ENCODE measurements at regions not wholly inside any gene's neighbourhood (a gene's known extent, or its start where the extent isn't known, plus 50 kb on each side); places are given as distances from the start of the nearest gene placed in this dataset.

DNA sequence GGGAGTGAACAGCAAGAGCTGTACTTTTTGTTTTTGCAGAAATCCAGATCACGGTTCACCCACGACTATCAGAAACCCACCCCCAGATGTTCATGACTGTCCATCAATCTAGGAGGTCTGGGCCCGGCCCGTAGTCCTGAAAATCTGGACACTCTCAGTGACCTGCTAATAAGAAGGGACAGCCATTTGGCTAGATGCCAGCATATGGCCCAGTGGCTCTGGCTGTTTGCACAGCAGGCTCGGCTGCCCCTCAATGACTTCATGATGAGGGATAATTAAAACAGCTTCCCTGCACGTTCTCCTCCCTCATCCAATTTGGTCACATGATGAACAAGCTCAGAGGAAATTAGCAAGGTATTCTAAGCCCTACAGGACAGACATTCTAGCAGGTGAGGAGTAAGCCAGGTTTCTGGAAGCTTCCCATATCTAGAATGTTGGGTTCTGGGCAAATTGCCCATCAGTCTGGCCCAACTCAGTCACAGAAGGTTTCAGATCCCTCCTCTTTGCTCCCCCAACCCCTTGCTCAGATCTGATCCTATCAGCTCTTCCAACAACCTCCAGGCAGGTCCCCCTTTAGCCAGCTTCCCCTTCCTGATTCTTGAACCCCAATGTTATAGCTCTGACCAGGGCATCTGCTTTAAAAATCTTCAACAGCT, 397.3 kb downstream of the SHANK2 start:
- DNase-seq, result peak in 1 of 2 experiments; percentile 6
- TF ChIP-seq GATA1 (IDR thresholded peaks at IDR 0.05; ENCODE audit: low read depth, low read length), result no peak
- TF ChIP-seq POLR2A (IDR thresholded peaks at IDR 0.05; ENCODE audit: low read length), result no peak

DNA sequence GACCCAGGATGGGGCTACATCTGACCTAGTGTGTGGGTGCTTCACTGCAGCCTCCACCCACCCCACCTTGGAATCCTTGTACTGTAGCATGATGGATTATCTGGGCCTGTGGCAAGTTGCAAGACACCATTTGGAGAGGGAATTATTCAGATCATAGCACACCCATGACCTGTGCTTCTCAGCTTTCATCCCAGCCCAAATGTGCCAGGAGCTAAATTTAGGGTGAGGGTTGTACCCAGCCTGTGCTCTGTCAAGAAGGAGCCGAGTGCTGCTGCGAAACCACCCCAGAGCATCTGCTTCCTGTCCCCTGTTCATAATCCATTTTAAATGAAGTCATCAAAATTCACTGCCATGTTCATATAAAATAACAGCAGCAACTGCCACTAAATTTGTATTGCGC, 394.5 kb downstream of the SHANK2 start:
- TF ChIP-seq POLR2A (IDR thresholded peaks at IDR 0.05; ENCODE audit: low read length), result no peak
- no peak for DNase-seq

DNA sequence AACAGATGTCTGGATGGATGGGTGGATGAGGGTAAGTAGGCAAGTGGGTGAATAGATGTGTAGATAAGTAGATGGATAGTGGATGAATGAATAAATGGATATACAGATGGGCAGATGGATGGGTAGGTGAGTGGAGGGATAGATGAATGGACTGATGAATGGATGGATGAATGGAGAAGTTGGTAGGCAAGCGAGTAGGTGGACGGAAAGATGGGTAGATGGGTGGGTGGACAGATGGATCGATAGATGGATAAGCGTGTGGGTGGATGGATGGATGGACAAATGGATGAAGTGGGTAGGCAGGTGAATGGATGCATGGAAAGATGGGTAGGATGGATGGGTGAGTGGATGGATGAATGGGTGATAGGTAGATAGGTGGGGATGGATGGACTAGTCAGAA, 393.2 kb downstream of the SHANK2 start:
- no peak for TF ChIP-seq GATA1 (IDR thresholded peaks at IDR 0.05; ENCODE audit: low read depth, low read length)
- no peak for TF ChIP-seq POLR2A (IDR thresholded peaks at IDR 0.05; ENCODE audit: low read length)

GRCh38 chr11:70860888-70861287, 391.5 kb downstream of the SHANK2 start:
- DNase-seq, result no peak
- TF ChIP-seq GATA1 (IDR thresholded peaks at IDR 0.05; ENCODE audit: low read depth, low read length), result no peak
- TF ChIP-seq POLR2A (IDR thresholded peaks at IDR 0.05; ENCODE audit: low read length), result no peak

More for the DNA sequence above, 393.2 kb downstream of the SHANK2 start:
- no peak for DNase-seq

GRCh38 chr11:70861559-70861958, 390.8 kb downstream of the SHANK2 start:
- TF ChIP-seq GATA1 (IDR thresholded peaks at IDR 0.05; ENCODE audit: low read depth, low read length) (no peak), POLR2A (IDR thresholded peaks at IDR 0.05; ENCODE audit: low read length) (no peak)
- DNase-seq, result no peak

- TF ChIP-seq POLR2A (IDR thresholded peaks at IDR 0.05; ENCODE audit: low read length), result no peak
- TF ChIP-seq GATA1 (IDR thresholded peaks at IDR 0.05; ENCODE audit: low read depth, low read length), result no peak
- DNase-seq, result no peak
Observed at GRCh38 chr11:70862093-70862492, 390.3 kb downstream of the SHANK2 start.

DNA sequence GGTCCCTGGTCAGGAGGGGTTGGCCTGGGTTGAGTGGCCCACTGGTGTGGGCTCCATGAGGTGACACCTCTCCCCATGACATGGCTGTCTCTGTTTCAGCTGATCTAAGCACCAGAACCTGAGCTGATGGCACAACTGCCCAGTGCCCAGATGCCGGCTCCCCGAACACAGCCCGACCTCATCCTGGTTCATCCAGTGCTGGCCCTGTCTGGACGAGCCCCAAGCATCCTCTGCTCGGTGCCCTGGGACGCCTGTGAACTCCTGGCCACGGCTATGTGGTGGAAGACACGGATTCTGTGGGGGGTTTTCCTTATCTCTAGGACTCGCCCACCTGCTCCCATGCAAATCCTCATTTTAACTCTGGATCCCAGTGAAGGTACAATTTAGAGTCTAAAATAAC, 389.2 kb downstream of the SHANK2 start:
- TF ChIP-seq POLR2A (IDR thresholded peaks at IDR 0.05; ENCODE audit: low read length) (no peak), GATA1 (IDR thresholded peaks at IDR 0.05; ENCODE audit: low read depth, low read length) (no peak)
- no peak for DNase-seq

DNA sequence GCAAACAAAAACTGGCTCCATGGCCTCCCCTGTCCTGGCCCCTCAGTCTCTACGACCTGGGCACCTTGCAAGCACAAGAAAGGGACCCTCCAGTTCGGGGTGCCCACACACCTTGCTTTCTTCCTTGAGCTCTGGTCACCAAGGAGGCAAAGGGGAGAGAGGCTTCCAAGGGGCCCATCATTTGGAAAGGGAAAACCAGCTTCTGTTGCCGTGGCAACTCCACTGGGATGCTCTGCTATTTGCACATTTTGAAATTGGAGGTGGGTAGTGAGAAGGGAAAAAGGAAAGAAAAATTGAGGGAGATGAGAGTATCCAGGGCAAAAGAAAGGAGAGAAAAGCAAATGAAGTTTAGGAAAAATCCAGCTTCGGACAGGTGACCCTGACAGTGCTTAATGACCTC, 388.4 kb downstream of the SHANK2 start:
- no peak for DNase-seq
- TF ChIP-seq GATA1 (IDR thresholded peaks at IDR 0.05; ENCODE audit: low read depth, low read length) (no peak), POLR2A (IDR thresholded peaks at IDR 0.05; ENCODE audit: low read length) (no peak)

- no peak for TF ChIP-seq POLR2A (IDR thresholded peaks at IDR 0.05; ENCODE audit: low read length)
- no peak for TF ChIP-seq GATA1 (IDR thresholded peaks at IDR 0.05; ENCODE audit: low read depth, low read length)
- no peak for DNase-seq
Observed at GRCh38 chr11:70865356-70865755, 387.0 kb downstream of the SHANK2 start.

DNA sequence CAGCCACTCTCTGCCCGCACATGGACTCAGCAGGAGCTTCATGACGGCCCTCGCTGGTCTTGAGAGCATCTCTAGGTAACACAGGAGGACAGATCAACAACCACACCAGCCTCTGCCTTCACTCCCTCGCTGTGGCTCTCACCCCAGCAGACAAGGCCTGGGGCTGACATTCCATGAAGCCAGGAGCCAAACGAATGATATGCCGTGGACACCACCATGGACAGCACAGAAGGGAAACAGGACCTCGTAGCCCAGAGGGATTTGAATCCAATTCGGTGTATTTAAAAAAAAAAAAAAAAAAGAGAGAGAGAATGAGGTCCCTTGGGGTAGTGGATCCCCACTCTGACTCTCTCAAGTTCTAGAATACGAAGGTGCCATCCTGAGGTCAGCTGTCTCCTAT, 385.5 kb downstream of the SHANK2 start:
- no peak for DNase-seq
- TF ChIP-seq GATA1 (IDR thresholded peaks at IDR 0.05; ENCODE audit: low read depth, low read length), result no peak
- no peak for TF ChIP-seq POLR2A (IDR thresholded peaks at IDR 0.05; ENCODE audit: low read length)

DNA sequence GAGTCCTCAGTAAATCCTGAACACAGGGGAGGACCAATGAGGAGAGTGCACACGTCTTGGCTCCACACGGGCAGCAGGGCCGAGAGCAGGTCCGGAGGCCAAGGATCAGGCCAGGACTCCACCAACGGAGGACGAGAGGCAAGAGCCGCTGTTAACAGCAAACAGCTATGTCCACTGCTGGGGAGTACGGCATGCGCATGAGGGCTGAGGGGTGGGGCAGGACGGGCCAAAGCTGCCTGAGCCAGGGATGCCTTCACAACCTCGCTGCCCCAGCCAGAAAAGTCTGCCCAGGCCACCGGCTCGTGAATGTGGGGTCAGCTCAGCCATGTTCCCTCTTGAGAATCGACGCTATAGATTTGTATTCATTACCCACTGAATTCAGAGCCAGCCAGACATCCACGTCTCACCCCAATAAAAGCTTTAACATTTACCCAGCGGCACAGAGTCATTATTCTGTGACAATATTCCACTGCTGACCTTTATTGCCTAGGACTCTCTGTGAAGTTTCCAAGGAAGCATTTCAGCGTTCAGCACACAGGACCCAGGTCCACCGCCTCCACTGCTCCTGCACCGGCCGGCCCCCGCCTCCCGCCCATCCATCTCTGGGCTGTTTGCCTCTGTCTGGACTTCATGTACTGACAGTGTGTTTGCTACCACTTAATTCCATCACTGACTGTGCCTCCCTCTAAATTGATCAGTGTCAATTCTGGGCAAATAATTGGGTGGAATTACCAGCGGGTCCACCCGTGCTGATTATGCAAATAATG, 384.9 kb downstream of the SHANK2 start:
- TF ChIP-seq POLR2A (IDR thresholded peaks at IDR 0.05; ENCODE audit: low read length) (no peak), GATA1 (IDR thresholded peaks at IDR 0.05; ENCODE audit: low read depth, low read length) (no peak)
- no peak for DNase-seq

GRCh38 chr11:70868341-70868885, 384.0 kb downstream of the SHANK2 start:
- TF ChIP-seq POLR2A (IDR thresholded peaks at IDR 0.05; ENCODE audit: low read length) (no peak), GATA1 (IDR thresholded peaks at IDR 0.05; ENCODE audit: low read depth, low read length) (no peak)
- no peak for DNase-seq

DNA sequence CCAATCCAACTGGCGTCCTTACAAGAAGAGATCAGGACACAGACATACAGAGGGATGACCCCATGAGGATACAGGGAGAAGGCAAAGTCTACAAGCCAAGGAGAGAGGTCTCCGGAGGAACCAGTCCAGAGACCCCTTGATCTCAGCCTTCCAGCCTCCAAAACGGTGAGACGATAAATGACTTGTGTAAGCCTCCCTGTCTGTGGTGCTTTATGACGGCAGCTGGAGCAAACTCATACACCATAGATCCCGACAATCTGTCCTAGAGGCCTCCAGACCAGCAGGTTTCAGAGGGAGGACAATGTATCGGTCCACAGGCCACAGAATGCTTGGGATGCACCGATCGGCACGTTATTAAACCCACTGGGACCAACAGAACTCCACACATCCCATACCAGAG, 383.3 kb downstream of the SHANK2 start:
- no peak for DNase-seq
- TF ChIP-seq POLR2A (IDR thresholded peaks at IDR 0.05; ENCODE audit: low read length) (no peak), GATA1 (IDR thresholded peaks at IDR 0.05; ENCODE audit: low read depth, low read length) (no peak)

DNA sequence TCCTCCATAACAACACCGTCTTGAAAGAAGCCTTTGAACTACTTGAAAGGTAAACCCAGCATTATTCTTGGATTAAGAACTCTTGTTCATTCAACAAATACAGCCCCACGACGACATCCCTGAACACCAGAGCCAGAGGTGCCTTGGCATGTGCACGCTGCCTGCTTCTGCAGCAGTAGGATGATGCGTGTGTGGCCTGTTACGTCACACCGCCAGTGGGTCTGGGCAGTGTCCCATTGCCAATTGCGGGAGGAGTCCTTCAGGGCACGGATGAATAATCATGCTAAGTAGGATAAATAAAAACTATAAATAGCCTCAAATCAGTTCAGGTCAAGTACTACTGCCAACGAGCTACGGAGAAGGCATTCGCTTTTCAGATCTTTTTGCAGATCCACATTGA, 380.5 kb downstream of the SHANK2 start:
- DNase-seq, result no peak
- no peak for TF ChIP-seq POLR2A (IDR thresholded peaks at IDR 0.05; ENCODE audit: low read length)
- no peak for TF ChIP-seq GATA1 (IDR thresholded peaks at IDR 0.05; ENCODE audit: low read depth, low read length)

DNA sequence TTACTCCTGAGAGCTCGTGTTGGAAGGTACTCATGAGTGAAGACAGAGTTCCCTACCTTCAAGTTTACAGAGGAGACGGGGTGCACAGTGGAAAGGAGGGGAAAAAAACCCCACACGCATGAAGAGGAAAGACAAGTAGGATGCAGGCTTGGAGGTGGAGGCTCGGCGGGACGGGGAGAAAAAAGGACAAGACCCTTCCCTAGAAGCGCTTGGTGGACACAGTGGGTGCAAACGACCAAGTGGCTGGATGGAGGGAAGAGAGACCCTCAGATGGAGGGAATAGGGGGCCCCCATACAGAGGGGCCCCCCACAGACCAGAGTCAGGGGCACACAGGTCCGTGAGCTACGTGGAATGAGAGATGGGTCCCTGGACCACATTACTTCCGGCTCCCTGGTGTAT, 380.1 kb downstream of the SHANK2 start:
- no peak for DNase-seq
- TF ChIP-seq POLR2A (IDR thresholded peaks at IDR 0.05; ENCODE audit: low read length), result no peak
- no peak for TF ChIP-seq GATA1 (IDR thresholded peaks at IDR 0.05; ENCODE audit: low read depth, low read length)

Data from erythroblast (primary cell).